Astrocyte (in vitro differentiated cells and primary cell): ENCODE measurements at regions not wholly inside any gene's neighbourhood (a gene's known extent, or its start where the extent isn't known, plus 50 kb on each side); places are given as distances from the start of the nearest gene placed in this dataset.

Experiments
- CTCF ChIP-seq: IDR thresholded peaks from 2 replicates; pipeline ENCODE4 v1.5.1; 2011; ENCODE audit warnings: low read depth, mild to moderate bottlenecking, inconsistent platforms, low read length, moderate library complexity; ENCODE audit not compliant: insufficient read depth
- EZH2 ChIP-seq: IDR thresholded peaks from 2 replicates; pipeline ENCODE4 v1.6.1; 2012; ENCODE audit warnings: mild to moderate bottlenecking, low read length, inconsistent platforms; ENCODE audit not compliant: insufficient read depth

DNA sequence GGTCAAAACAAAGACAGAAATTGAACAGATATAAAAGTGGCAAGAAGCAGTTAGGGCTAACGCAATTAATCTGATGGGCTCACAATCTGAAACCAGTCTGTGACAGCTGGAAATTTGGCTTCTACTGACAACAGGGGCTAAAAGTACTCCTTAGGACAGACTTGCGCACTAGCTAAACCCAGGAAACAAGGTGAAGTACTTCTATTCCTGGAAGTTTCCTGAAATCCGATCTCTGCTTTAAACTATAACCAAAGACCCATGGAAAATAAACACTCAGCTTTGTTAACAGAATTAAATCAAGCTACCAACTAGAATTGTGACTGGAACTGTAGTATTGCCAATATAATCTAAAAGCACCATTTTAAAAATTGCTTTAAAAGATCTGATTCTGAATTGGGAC is 520.2 kb upstream of the ZWINT start:
- no peak for TF ChIP-seq CTCF
- no peak for TF ChIP-seq EZH2
